Endothelial cell of umbilical vein (primary cell): ENCODE measurements at regions not wholly inside any gene's neighbourhood (a gene's known extent, or its start where the extent isn't known, plus 50 kb on each side); places are given as distances from the start of the nearest gene placed in this dataset.

Source experiments
- CTCF ChIP-seq, 2 donors: IDR thresholded peaks; 1 replicate in 1 of 2; 2 replicates in 1 of 2; pipeline ENCODE4 v1.5.1; 2011; ENCODE audit warnings: low read length in 2 of 2, mild to moderate bottlenecking in 2 of 2, moderate library complexity in 2 of 2, control low read depth in 1 of 2, inconsistent platforms in 1 of 2, low read depth in 1 of 2; ENCODE audit not compliant: insufficient read depth in 1 of 2; ENCODE audit errors: extremely low read depth in 1 of 2
- JUN ChIP-seq: IDR thresholded peaks from 2 replicates; pipeline ENCODE4 v1.6.1; 2011; ENCODE audit warnings: borderline replicate concordance, low read depth; ENCODE audit not compliant: insufficient read length, insufficient read depth
- MYC ChIP-seq: IDR thresholded peaks from one replicate; pipeline ENCODE4 v1.6.1; 2011; ENCODE audit warnings: mild to moderate bottlenecking, low read depth, low read length
- POLR2A ChIP-seq: IDR thresholded peaks from 2 replicates; pipeline ENCODE4 v1.6.1; 2012; ENCODE audit warnings: low read depth, mild to moderate bottlenecking, control low read depth, low read length
- TF ChIP-seq, protein P1 (sequence below): IDR thresholded peaks from 2 replicates; pipeline ENCODE4 v1.6.1; 2011; ENCODE audit not compliant: insufficient read depth, insufficient read length

- TF ChIP-seq POLR2A (no peak), MYC (no peak), CTCF (IDR thresholded peaks at IDR 0.05; ENCODE audit: extremely low read depth in 1 of 2, insufficient read depth in 1 of 2, low read depth in 1 of 2, low read length in 2 of 2) (no peak), JUN (no peak)
- TF ChIP-seq, protein P1, sequence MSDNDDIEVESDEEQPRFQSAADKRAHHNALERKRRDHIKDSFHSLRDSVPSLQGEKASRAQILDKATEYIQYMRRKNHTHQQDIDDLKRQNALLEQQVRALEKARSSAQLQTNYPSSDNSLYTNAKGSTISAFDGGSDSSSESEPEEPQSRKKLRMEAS = no peak
Measured at GRCh38 chr18:77339623-77340022, 90.0 kb downstream of the GALR1 start.
